Adrenal gland (tissue), 9 donors: ENCODE measurements at regions not wholly inside any gene's neighbourhood (a gene's known extent, or its start where the extent isn't known, plus 50 kb on each side); places are given as distances from the start of the nearest gene placed in this dataset.

ENCODE experiments used
- DNase-seq, 7 donors: peaks; one replicate each; pipeline ENCODE4 v3.0.0-alpha.2; 2019 to 2020
- H3K27ac ChIP-seq, 5 donors: fragments of 200-600 bp; sonication (generic) in 4 of 5; 1 replicate in 3 of 5; 2 replicates in 2 of 5; pipeline versions ENCODE4 v1.5.1 to v1.8.0; 2016 to 2020; ENCODE audit warnings: mild to moderate bottlenecking in 1 of 5
- H3K27me3 ChIP-seq: fragments of 200-600 bp; 2 replicates; pipeline ENCODE4 v1.8.0; 2021
- H3K36me3 ChIP-seq, 2 donors: fragments of 200-600 bp; replicated peaks in 1 of 2; 1 replicate in 1 of 2; 2 replicates in 1 of 2; pipeline versions ENCODE4 v1.5.1 to v1.8.0; 2018 to 2022
- H3K4me1 ChIP-seq, 2 donors: fragments of 200-600 bp; replicated peaks in 1 of 2; 1 replicate in 1 of 2; 2 replicates in 1 of 2; pipeline versions ENCODE4 v1.5.1 to v1.8.0; 2018 to 2021
- H3K4me3 ChIP-seq, 4 donors: fragments of 200-600 bp; sonication (generic) in 3 of 4; one replicate each; pipeline ENCODE4 v1.5.1; 2016 to 2018
- H3K9me3 ChIP-seq, 3 donors: fragments of 200-600 bp; sonication (generic) in 1 of 3; replicated peaks in 1 of 3; 1 replicate in 2 of 3; 2 replicates in 1 of 3; pipeline versions ENCODE4 v1.5.1 to v1.8.0; 2016 to 2021
- POLR2A ChIP-seq, 2 donors: fragments of 450-650 bp; IDR thresholded peaks; one replicate each; pipeline ENCODE4 v1.6.1; 2017; ENCODE audit warnings: antibody characterized with exemption in 2 of 2, mild to moderate bottlenecking in 2 of 2, moderate library complexity in 1 of 2
- WGBS, 4 donors: extraction: QIAGEN DNeasy Blood & Tissue Kit in 2 of 4; methylation state at CpG; one replicate each; pipeline versions ENCODE4 v1.1.5 to v1.1.7; 2013 to 2017; 5-methylcytosine and 5-hydroxymethylcytosine counted together
- intact Hi-C, 2 donors: fragments of 100-400 bp; cut with DNase I; formaldehyde crosslinking; loops; one replicate each; pipeline versions ENCODE4 v1.14.1 to v1.15.0; 2022 to 2023
- TF ChIP-seq, protein P1 (sequence below), 6 experiments: fragments of 450-650 bp in 4 of 6; fragments of 200-600 bp in 2 of 6; sonication (generic) in 1 of 6; IDR thresholded peaks; 1 replicate in 5 of 6; 2 replicates in 1 of 6; pipeline versions ENCODE4 v1.5.1 to v1.8.0; 2016 to 2021; ENCODE audit warnings: antibody characterized with exemption in 6 of 6, mild to moderate bottlenecking in 2 of 6, moderate library complexity in 1 of 6
- donor health status: healthy with polysubstance abuse.
- donor health status: Bipolar disorder and iron deficiency.
- donor health status: DM: yes; HTN: yes; CAD: no.
- donor health status: DM: no; HTN: no; CAD: no.
- donor health status: DM: no; HTN: no; CAD: no.

DNA sequence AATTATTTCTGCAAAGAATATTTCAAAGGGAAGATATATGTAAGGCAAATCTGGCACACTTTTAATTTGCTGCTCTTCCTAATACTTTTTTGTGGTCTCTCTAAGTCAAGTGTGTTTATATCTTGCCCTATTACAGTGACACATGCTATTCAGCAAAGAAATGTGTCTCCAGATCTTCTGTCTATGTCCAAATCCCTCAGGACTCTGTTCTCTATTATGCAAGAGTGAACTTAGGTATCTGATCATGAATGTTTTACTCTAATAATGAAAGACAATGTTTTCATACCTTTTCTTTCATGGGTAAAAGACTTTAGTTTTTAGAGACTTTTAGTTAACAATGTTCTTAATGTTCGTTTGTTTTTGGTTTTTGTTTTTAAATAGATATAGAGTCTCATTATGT lies 255.4 kb upstream of the DAB2 start:
- WGBS, 4 donors: 42 to 71% (median 55%) methylated on average over 1 of the region's 1 CpG
- intact Hi-C loops: no loop called here

DNA sequence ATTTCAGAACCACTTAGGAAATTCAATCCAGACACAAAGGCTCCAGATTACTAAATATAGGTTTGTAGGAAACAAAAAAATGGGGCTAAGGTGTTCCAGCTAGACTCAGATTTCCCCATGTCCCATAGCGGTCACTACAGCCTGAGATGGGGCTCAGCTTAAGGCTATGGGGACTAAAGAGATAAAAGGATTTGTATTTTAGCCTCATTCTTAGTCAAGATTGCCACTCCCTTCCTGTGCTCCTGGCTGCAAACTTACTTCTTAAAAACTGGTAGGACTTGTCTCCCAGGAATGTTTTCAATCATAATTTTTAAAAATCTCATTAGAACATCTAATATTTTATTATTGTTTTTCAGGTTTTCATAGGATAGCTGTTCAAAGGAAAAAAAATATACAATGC lies 253.8 kb upstream of the DAB2 start:
- no peaks in the 10 kb centered on the region for H3K36me3 ChIP-seq
- no peak for DNase-seq
- TF ChIP-seq POLR2A (IDR thresholded peaks at IDR 0.05): no peak
- TF ChIP-seq, protein P1, sequence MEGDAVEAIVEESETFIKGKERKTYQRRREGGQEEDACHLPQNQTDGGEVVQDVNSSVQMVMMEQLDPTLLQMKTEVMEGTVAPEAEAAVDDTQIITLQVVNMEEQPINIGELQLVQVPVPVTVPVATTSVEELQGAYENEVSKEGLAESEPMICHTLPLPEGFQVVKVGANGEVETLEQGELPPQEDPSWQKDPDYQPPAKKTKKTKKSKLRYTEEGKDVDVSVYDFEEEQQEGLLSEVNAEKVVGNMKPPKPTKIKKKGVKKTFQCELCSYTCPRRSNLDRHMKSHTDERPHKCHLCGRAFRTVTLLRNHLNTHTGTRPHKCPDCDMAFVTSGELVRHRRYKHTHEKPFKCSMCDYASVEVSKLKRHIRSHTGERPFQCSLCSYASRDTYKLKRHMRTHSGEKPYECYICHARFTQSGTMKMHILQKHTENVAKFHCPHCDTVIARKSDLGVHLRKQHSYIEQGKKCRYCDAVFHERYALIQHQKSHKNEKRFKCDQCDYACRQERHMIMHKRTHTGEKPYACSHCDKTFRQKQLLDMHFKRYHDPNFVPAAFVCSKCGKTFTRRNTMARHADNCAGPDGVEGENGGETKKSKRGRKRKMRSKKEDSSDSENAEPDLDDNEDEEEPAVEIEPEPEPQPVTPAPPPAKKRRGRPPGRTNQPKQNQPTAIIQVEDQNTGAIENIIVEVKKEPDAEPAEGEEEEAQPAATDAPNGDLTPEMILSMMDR (IDR thresholded peaks at IDR 0.05): no peak
- WGBS, 4 donors: 84 to 100% (median 86%) methylated on average over 1 of the region's 1 CpG
- no peaks in the 10 kb centered on the region for H3K9me3 ChIP-seq
- no peak overlapping the region for H3K27ac ChIP-seq
- H3K27me3 ChIP-seq: no peaks in the 10 kb centered on the region
- no peak overlapping the region for H3K4me3 ChIP-seq
- intact Hi-C loops: no loop called here
- no peaks in the 10 kb centered on the region for H3K4me1 ChIP-seq

More for the DNA sequence above, 255.4 kb upstream of the DAB2 start:
- TF ChIP-seq, protein P1 (IDR thresholded peaks at IDR 0.05): no peak
- TF ChIP-seq POLR2A (IDR thresholded peaks at IDR 0.05): no peak
- H3K27ac ChIP-seq: no peak overlapping the region
- no peak overlapping the region for H3K4me3 ChIP-seq
- no peak for DNase-seq
- H3K27me3 ChIP-seq: no peaks in the 10 kb centered on the region
- H3K36me3 ChIP-seq: no peaks in the 10 kb centered on the region
- H3K9me3 ChIP-seq: no peaks in the 10 kb centered on the region
- no peaks in the 10 kb centered on the region for H3K4me1 ChIP-seq

DNA sequence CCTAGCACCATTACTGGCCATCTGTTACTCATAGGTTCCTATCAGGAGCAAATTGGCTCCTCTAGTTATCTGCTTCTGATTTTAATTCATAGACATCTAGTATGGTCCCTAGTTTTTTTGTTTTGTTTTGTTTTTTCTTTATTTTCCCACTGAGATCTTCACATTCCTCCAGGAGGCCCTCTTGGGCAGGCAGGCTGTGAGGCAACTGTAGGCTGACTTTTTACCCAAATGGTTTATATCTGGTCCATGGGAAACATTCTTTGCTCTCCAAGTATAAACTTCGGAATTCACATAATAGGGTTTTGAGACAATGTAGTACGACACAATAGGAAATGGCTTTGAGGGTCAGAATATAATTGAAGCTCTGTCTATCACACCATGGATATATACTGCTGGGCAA lies 250.9 kb upstream of the DAB2 start:
- Histone ChIP-seq H3K4me1 (no peaks in the 10 kb centered on the region), H3K36me3 (no peaks in the 10 kb centered on the region), H3K9me3 (no peaks in the 10 kb centered on the region), H3K27me3 (no peaks in the 10 kb centered on the region), H3K4me3 (no peak overlapping the region), H3K27ac (no peak overlapping the region)
- DNase-seq: no peak
- no peak for TF ChIP-seq POLR2A (IDR thresholded peaks at IDR 0.05)
- 67 to 84% (median 79%) methylated on average over 2 of the region's 2 CpGs for WGBS, 4 donors
- intact Hi-C loops: no loop called here

DNA sequence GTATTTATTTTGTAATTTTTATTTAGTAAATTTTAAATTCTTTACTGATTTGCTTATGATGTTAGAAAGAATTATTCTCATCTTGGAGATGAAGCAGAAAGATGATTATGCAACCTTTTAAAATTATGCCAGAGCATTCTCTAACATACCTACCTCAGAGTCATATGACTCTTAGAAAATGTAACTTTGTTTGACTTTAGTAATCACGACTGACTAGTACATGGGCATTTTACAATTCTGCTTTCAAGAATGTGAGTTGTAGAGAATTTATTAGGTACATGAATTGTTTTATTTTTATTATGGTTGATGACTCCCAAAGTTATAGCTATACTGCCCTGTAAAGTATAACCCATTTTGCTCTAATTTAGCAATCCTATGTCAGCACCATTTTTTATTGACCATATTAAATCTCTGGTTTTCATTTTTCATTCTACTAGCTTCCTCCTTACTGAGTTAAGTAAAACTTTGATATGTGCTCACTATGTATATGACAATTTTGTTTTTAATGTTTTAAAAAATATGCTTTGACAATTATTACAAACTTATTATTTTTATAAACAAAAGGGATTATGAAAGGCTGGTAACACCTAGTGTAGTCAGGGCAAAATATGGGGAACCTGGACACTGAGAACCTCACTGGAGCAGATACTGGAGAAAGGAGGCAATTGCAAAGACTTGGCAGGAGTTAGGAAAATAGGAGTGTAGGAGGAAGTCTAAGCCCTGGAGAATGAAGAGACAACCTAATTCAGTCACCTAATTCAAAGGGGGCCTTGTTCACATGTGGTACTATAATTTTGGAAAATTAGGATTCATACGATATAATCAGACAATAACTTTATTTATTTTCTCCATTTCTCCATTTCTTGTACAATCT lies 249.7 kb upstream of the DAB2 start:
- Histone ChIP-seq H3K27ac (no peak overlapping the region), H3K27me3 (no peaks in the 10 kb centered on the region), H3K4me1 (no peaks in the 10 kb centered on the region), H3K36me3 (no peaks in the 10 kb centered on the region), H3K9me3 (no peaks in the 10 kb centered on the region), H3K4me3 (no peak overlapping the region)
- TF ChIP-seq POLR2A (IDR thresholded peaks at IDR 0.05): no peak
- TF ChIP-seq, protein P1 (IDR thresholded peaks at IDR 0.05): no peak
- DNase-seq: no peak
- WGBS, 4 donors: 60 to 74% (median 70%) methylated on average over 2 of the region's 2 CpGs
- intact Hi-C loops: no loop called here

DNA sequence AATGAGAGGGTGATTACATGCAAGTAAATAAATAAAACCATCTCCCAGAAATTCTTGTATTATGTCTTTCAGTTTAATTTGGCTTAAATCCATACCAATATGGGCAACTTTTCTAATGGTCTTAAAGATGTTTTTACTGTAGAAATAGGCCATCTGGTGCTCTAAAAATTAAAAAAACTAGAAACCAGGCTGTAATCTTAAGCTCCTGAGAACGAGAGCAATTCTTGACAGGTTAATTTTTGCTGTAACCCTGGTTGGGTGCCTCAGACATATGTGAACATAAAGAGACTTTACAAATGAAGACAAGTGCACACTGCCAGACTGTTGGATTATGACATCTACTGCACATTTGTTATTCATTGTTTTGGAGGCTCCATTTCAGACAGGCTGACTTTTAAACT lies 246.8 kb upstream of the DAB2 start:
- no peak for DNase-seq
- intact Hi-C loops: no loop called here
- TF ChIP-seq, protein P1 (IDR thresholded peaks at IDR 0.05): no peak
- TF ChIP-seq POLR2A (IDR thresholded peaks at IDR 0.05): no peak
- WGBS, 4 donors: 38 to 52% (median 49%) methylated on average over 1 of the region's 1 CpG
- Histone ChIP-seq H3K36me3 (no peaks in the 10 kb centered on the region), H3K4me1 (no peaks in the 10 kb centered on the region), H3K4me3 (no peak overlapping the region), H3K27me3 (no peaks in the 10 kb centered on the region), H3K27ac (no peak overlapping the region), H3K9me3 (no peaks in the 10 kb centered on the region)
